Sciatic nerve (tissue), 2 donors: ENCODE measurements at regions not wholly inside any gene's neighbourhood (a gene's known extent, or its start where the extent isn't known, plus 50 kb on each side); places are given as distances from the start of the nearest gene placed in this dataset.
"Not testable (repeated sequence)": the region's sequence is repeated elsewhere in the genome, so short reads cannot be mapped to it uniquely, and the experiment has no call there.

ENCODE experiments used
- ATAC-seq: fragments of 200-7000 bp; cut with Tn5 transposase; one replicate; pipeline ENCODE4 v1.9.1; 2020; ENCODE audit warnings: mild to moderate bottlenecking, moderate library complexity
- DNase-seq: peaks from one replicate; pipeline ENCODE4 v3.0.0-alpha.2; 2020; ENCODE audit warnings: low spot score
- intact Hi-C: fragments of 100-400 bp; cut with DNase I; formaldehyde crosslinking; loops from one replicate; pipeline ENCODE4 v1.14.2; 2022
- donor health status: DM: no; HTN: no; CAD: no.
- donor health status: DM: no; HTN: no; CAD: no.

- intact Hi-C loops, result no loop called here
- ATAC-seq (no peak), DNase-seq (peak; percentile 45)
Observed at GRCh38 chr6:170221052-170221752, 69.7 kb downstream of the DLL1 start.

- ATAC-seq, intact Hi-C loops: not testable (repeated sequence)
- DNase-seq, result peak; percentile 19
Observed at GRCh38 chr6:170213637-170214018, 77.2 kb downstream of the DLL1 start.

GRCh38 chr6:170212956-170213636 lies 77.8 kb downstream of the DLL1 start:
- peak; percentile 47 for DNase-seq
- intact Hi-C loops, result no loop called here

GRCh38 chr6:170212051-170212756 lies 78.7 kb downstream of the DLL1 start:
- ATAC-seq (no peak), DNase-seq (peak; percentile 28)
- intact Hi-C loops, result no loop called here

More at GRCh38 chr6:170212956-170213636, 77.8 kb downstream of the DLL1 start:
- no peak for ATAC-seq

- DNase-seq (peak; percentile 31), ATAC-seq (no peak)
- intact Hi-C loops, result no loop called here
Observed at GRCh38 chr6:170211404-170212025, 79.4 kb downstream of the DLL1 start.

GRCh38 chr6:170210651-170211403 lies 80.1 kb downstream of the DLL1 start:
- intact Hi-C loops, result no loop called here
- DNase-seq, result no peak
- no peak for ATAC-seq

GRCh38 chr6:170210026-170210390 lies 80.9 kb downstream of the DLL1 start:
- intact Hi-C loops, result no loop called here
- DNase-seq (peak; percentile 37), ATAC-seq (no peak)

GRCh38 chr6:170209354-170210025 lies 81.4 kb downstream of the DLL1 start:
- ATAC-seq (no peak), DNase-seq (no peak)
- intact Hi-C loops, result no loop called here

GRCh38 chr6:170208651-170209353 lies 82.1 kb downstream of the DLL1 start:
- DNase-seq, result peak; percentile 47
- intact Hi-C loops, result no loop called here

GRCh38 chr6:170208182-170208601 lies 82.7 kb downstream of the DLL1 start:
- no peak for ATAC-seq
- peak; percentile 49 for DNase-seq
- intact Hi-C loops, result no loop called here

More at GRCh38 chr6:170208651-170209353, 82.1 kb downstream of the DLL1 start:
- ATAC-seq, result no peak

GRCh38 chr6:170207586-170208181 lies 83.2 kb downstream of the DLL1 start:
- DNase-seq, result peak; percentile 42
- intact Hi-C loops, result no loop called here
- peak; percentile 70 for ATAC-seq

- ATAC-seq, result no peak
- DNase-seq, result no peak
- intact Hi-C loops, result no loop called here
Observed at GRCh38 chr6:170206851-170207431, 83.9 kb downstream of the DLL1 start.

- DNase-seq (no peak), ATAC-seq (no peak)
- intact Hi-C loops, result no loop called here
Observed at GRCh38 chr6:170206317-170206621, 84.6 kb downstream of the DLL1 start.

- DNase-seq (no peak), ATAC-seq (no peak)
- intact Hi-C loops, result no loop called here
Observed at GRCh38 chr6:170205534-170206316, 85.2 kb downstream of the DLL1 start.

GRCh38 chr6:170205126-170205525 lies 85.8 kb downstream of the DLL1 start:
- no peak for ATAC-seq
- intact Hi-C loops, result no loop called here
- DNase-seq, result no peak

GRCh38 chr6:170203212-170203611 lies 87.7 kb downstream of the DLL1 start:
- intact Hi-C loops, result no loop called here
- ATAC-seq (no peak), DNase-seq (no peak)
